Naive thymus-derived CD4-positive, alpha-beta T cell (primary cell): ENCODE measurements at regions not wholly inside any gene's neighbourhood (a gene's known extent, or its start where the extent isn't known, plus 50 kb on each side); places are given as distances from the start of the nearest gene placed in this dataset.

ENCODE experiments used
- ATAC-seq: fragments of 150-1000 bp; cut with Tn5 transposase; 2 replicates; pipeline ENCODE4 v1.10.0; 2021; ENCODE audit warnings: mild to moderate bottlenecking, moderate library complexity
- CTCF ChIA-PET: fragments of 350-600 bp; sonication (Branson Sonifier 250); formaldehyde crosslinking; loops from one replicate; lab custom pipeline; 2021; ENCODE audit warnings: antibody characterized with exemption; lab: Charles Lee
- POLR2A ChIA-PET: fragments of 350-600 bp; sonication (Branson Sonifier 250); formaldehyde crosslinking; loops from one replicate; lab custom pipeline; 2021; ENCODE audit warnings: antibody characterized with exemption, inconsistent platforms; lab: Charles Lee
- DNase-seq, 9 donors: peaks; one replicate each; pipeline versions ENCODE4 v3.0.0 to v3.0.0-alpha.2; 2020 to 2022; ENCODE audit warnings: mixed read lengths in 1 of 9
- H3K27ac ChIP-seq: one replicate; pipeline ENCODE4 v1.7.0; 2013; ENCODE audit warnings: mild to moderate bottlenecking, low read depth, low read length, moderate library complexity
- H3K27me3 ChIP-seq, 2 donors: one replicate each; pipeline ENCODE4 v1.7.0; 2013; ENCODE audit warnings: low read length in 2 of 2, mild to moderate bottlenecking in 2 of 2, moderate library complexity in 2 of 2; ENCODE audit not compliant: control insufficient read depth in 2 of 2, insufficient read depth in 2 of 2
- H3K36me3 ChIP-seq, 3 experiments: 1 replicate in 2 of 3; 2 replicates in 1 of 3; pipeline ENCODE4 v1.7.0; 2013; ENCODE audit warnings: low read length in 3 of 3, mild to moderate bottlenecking in 3 of 3, moderate library complexity in 1 of 3; ENCODE audit not compliant: insufficient read depth in 3 of 3, control insufficient read depth in 2 of 3
- H3K4me1 ChIP-seq, 2 donors: one replicate each; pipeline ENCODE4 v1.7.0; 2013; ENCODE audit warnings: low read length in 2 of 2, mild to moderate bottlenecking in 2 of 2, moderate library complexity in 1 of 2; ENCODE audit not compliant: control insufficient read depth in 2 of 2, insufficient read depth in 2 of 2
- H3K4me3 ChIP-seq: 2 replicates; pipeline ENCODE4 v1.7.0; 2013; ENCODE audit warnings: mild to moderate bottlenecking, low read length
- H3K9me3 ChIP-seq, 3 experiments: 1 replicate in 2 of 3; 2 replicates in 1 of 3; pipeline ENCODE4 v1.7.0; 2013; ENCODE audit warnings: low read length in 3 of 3; ENCODE audit not compliant: control insufficient read depth in 2 of 3
- H3K27ac Mint-ChIP-seq, 9 donors: one replicate each; pipeline ENCODE4 v1.8.0; 2020 to 2022; ENCODE audit warnings: mixed read lengths in 9 of 9, mild to moderate bottlenecking in 8 of 9, moderate library complexity in 5 of 9, inconsistent platforms in 2 of 9
- H3K27me3 Mint-ChIP-seq, 5 donors: one replicate each; pipeline ENCODE4 v1.8.0; 2021 to 2022; ENCODE audit warnings: mixed read lengths in 5 of 5, mild to moderate bottlenecking in 1 of 5
- H3K36me3 Mint-ChIP-seq, 5 donors: one replicate each; pipeline ENCODE4 v1.8.0; 2020 to 2022; ENCODE audit warnings: mixed read lengths in 5 of 5, mild to moderate bottlenecking in 3 of 5, inconsistent platforms in 1 of 5
- H3K4me1 Mint-ChIP-seq, 7 donors: one replicate each; pipeline ENCODE4 v1.8.0; 2020 to 2022; ENCODE audit warnings: mixed read lengths in 7 of 7, mild to moderate bottlenecking in 3 of 7, inconsistent platforms in 1 of 7
- H3K4me3 Mint-ChIP-seq, 10 donors: one replicate each; pipeline ENCODE4 v1.8.0; 2020 to 2022; ENCODE audit warnings: mild to moderate bottlenecking in 10 of 10, mixed read lengths in 10 of 10, moderate library complexity in 6 of 10, inconsistent platforms in 2 of 10
- H3K9me3 Mint-ChIP-seq, 11 donors: one replicate each; pipeline ENCODE4 v1.8.0; 2020 to 2022; ENCODE audit warnings: mixed read lengths in 11 of 11, mild to moderate bottlenecking in 4 of 11, inconsistent platforms in 1 of 11, moderate library complexity in 1 of 11
- intact Hi-C, 2 donors: fragments of 100-400 bp; cut with micrococcal nuclease; formaldehyde crosslinking; loops; one replicate each; pipeline ENCODE4 v1.15.1; 2023

DNA sequence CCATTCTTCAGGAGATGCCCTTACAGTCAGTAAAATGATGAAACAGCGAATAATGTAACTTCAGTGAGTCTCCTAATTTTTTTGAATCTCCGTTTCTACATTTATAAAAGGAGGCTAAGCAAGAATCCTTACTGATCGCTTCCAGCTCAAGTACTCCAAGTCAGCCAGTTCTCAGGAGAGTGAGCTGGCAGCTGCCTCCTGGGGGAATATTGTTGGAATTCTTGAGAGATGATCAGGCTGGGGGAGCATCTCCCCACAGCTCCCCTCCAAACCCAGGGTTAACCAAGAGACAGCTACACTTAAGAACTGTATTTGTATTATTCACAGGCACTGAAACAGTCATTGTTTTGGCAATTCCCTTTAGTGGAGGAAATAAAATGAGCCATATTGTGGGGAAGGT lies 89.1 kb upstream of the PCSK2 start:
- intact Hi-C loops: no loop called here
- Histone ChIP-seq H3K27me3 (no peaks in the 10 kb centered on the region), H3K4me3 (no peak overlapping the region), H3K4me1 (no peaks in the 10 kb centered on the region), H3K27ac (no peak overlapping the region), H3K9me3 (peaks cover 0 to 3% (median 0%) of the 10 kb centered on the region in 3 experiments), H3K36me3 (no peaks in the 10 kb centered on the region)
- H3K36me3 Mint-ChIP-seq: no peaks in the 10 kb centered on the region
- H3K4me3 Mint-ChIP-seq: no peak overlapping the region
- peaks cover 0 to 8% (median 4%) of the 10 kb centered on the region in 11 donors for H3K9me3 Mint-ChIP-seq
- no peak overlapping the region for H3K27ac Mint-ChIP-seq
- ChIA-PET CTCF (no interaction called here), POLR2A (no interaction called here)
- peaks cover 0 to 4% (median 0%) of the 10 kb centered on the region in 5 donors for H3K27me3 Mint-ChIP-seq
- DNase-seq (no peak), ATAC-seq (no peak)
- H3K4me1 Mint-ChIP-seq: no peaks in the 10 kb centered on the region

DNA sequence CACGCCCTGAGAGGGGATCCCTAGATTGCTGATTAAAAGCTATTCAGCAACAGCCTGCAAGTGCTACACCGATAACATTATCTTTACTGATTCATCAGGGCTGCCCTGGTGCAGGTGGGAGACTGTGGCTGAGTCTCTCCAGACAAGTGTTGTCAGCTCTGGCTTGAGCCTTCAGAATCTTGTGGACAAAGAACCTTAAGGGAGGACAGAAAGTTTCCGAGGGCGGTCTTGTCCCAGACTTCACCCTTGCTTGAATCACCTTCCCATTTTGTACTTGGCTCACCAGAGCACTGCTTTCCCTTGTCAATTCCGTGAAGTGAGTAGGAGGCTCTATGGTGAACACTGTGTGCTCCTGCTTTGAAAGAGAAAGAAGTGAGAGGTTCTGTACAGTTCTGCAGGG lies 88.6 kb upstream of the PCSK2 start:
- Mint-ChIP-seq H3K36me3 (no peaks in the 10 kb centered on the region), H3K9me3 (peaks cover 0 to 8% (median 4%) of the 10 kb centered on the region in 11 donors), H3K4me3 (no peak overlapping the region), H3K27ac (no peak overlapping the region), H3K27me3 (peaks cover 0 to 4% (median 0%) of the 10 kb centered on the region in 5 donors), H3K4me1 (no peaks in the 10 kb centered on the region)
- Histone ChIP-seq H3K27ac (no peak overlapping the region), H3K27me3 (no peaks in the 10 kb centered on the region), H3K36me3 (no peaks in the 10 kb centered on the region), H3K4me3 (no peak overlapping the region), H3K9me3 (peaks cover 0 to 3% (median 0%) of the 10 kb centered on the region in 3 experiments), H3K4me1 (no peaks in the 10 kb centered on the region)
- no peak for DNase-seq
- intact Hi-C loops: no loop called here
- ATAC-seq: no peak
- ChIA-PET POLR2A (no interaction called here), CTCF (no interaction called here)

DNA sequence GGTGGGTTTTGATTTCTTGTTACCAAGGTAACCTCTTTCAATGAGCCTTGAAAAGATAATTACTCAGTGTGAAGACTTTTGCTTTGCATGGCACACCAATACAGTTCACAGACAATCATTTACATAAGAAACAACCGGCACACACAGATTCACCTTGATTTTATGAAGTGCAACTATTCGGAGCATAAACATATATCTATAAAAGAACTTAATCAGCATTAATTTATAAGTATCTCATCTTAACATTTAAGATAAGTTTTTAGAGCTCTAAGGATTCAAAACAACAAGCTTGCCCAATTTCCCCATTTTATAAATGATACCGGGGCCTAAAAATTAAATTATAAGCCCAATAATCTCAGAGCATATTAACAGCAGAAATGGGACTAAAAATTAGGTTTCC lies 85.9 kb upstream of the PCSK2 start:
- no peak for DNase-seq
- H3K27ac Mint-ChIP-seq: no peak overlapping the region
- H3K4me3 Mint-ChIP-seq: no peak overlapping the region
- POLR2A ChIA-PET: no interaction called here
- H3K4me1 ChIP-seq: no peaks in the 10 kb centered on the region
- H3K36me3 ChIP-seq: no peaks in the 10 kb centered on the region
- H3K27ac ChIP-seq: no peak overlapping the region
- no peaks in the 10 kb centered on the region for H3K27me3 ChIP-seq
- H3K4me1 Mint-ChIP-seq: no peaks in the 10 kb centered on the region
- peaks cover 0 to 12% (median 4%) of the 10 kb centered on the region in 11 donors for H3K9me3 Mint-ChIP-seq
- CTCF ChIA-PET: no interaction called here
- H3K9me3 ChIP-seq: no peaks in the 10 kb centered on the region
- no peak for ATAC-seq
- H3K4me3 ChIP-seq: no peak overlapping the region
- no peaks in the 10 kb centered on the region for H3K36me3 Mint-ChIP-seq
- H3K27me3 Mint-ChIP-seq: peaks cover 0 to 4% (median 0%) of the 10 kb centered on the region in 5 donors
- intact Hi-C loops: no loop called here

DNA sequence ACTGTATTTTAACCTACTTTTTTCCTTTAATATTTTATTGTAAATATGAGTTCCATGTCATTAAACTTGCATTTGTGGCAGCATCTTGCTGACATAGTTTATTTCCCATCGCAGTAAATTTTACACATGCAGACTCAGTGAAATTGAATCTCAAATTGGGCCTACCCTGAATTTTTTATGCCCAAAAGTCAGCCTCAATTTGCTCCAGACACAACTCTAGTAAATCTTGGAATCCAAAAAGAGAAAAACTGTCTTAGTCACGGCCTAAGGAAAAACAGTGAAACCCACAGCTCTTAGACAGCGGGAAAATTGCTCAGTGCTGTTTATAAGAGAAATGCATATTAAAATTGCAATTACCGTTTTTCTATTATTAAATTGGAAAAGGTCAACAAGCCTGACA lies 85.3 kb upstream of the PCSK2 start:
- Histone ChIP-seq H3K27ac (no peak overlapping the region), H3K27me3 (no peaks in the 10 kb centered on the region), H3K4me3 (no peak overlapping the region), H3K4me1 (no peaks in the 10 kb centered on the region), H3K9me3 (no peaks in the 10 kb centered on the region), H3K36me3 (no peaks in the 10 kb centered on the region)
- Mint-ChIP-seq H3K4me1 (no peaks in the 10 kb centered on the region), H3K27ac (no peak overlapping the region), H3K4me3 (no peak overlapping the region), H3K9me3 (peaks cover 0 to 12% (median 4%) of the 10 kb centered on the region in 11 donors), H3K27me3 (peaks cover 0 to 4% (median 0%) of the 10 kb centered on the region in 5 donors), H3K36me3 (no peaks in the 10 kb centered on the region)
- intact Hi-C loops: no loop called here
- no peak for DNase-seq
- ChIA-PET CTCF (no interaction called here), POLR2A (no interaction called here)
- no peak for ATAC-seq

DNA sequence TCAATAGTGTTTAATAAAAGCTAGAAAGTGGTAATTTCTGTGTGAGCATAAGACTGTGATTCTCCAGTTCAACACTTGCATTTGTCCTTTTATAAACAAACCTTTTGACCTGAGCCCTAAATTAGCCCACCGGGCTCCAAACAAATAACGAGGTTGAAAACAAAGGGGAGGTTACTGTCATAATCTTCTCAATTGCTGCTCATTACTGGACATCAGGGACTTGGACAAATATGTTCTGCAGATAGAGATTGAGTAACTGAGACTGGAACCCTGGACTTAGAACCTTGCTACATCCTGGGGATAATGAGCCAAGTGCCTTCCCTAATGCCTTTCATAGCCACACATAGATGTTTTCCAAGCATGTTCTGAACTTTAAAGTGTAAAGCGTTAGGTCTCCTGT lies 84.2 kb upstream of the PCSK2 start:
- Histone ChIP-seq H3K9me3 (no peaks in the 10 kb centered on the region), H3K4me3 (no peak overlapping the region), H3K27ac (no peak overlapping the region), H3K36me3 (no peaks in the 10 kb centered on the region), H3K27me3 (no peaks in the 10 kb centered on the region), H3K4me1 (no peaks in the 10 kb centered on the region)
- no peaks in the 10 kb centered on the region for H3K4me1 Mint-ChIP-seq
- POLR2A ChIA-PET: no interaction called here
- no peaks in the 10 kb centered on the region for H3K36me3 Mint-ChIP-seq
- intact Hi-C loops: no loop called here
- H3K4me3 Mint-ChIP-seq: no peak overlapping the region
- DNase-seq (no peak), ATAC-seq (no peak)
- H3K27ac Mint-ChIP-seq: no peak overlapping the region
- H3K27me3 Mint-ChIP-seq: no peaks in the 10 kb centered on the region
- peaks cover 0 to 7% (median 2%) of the 10 kb centered on the region in 11 donors for H3K9me3 Mint-ChIP-seq
- CTCF ChIA-PET: no interaction called here

DNA sequence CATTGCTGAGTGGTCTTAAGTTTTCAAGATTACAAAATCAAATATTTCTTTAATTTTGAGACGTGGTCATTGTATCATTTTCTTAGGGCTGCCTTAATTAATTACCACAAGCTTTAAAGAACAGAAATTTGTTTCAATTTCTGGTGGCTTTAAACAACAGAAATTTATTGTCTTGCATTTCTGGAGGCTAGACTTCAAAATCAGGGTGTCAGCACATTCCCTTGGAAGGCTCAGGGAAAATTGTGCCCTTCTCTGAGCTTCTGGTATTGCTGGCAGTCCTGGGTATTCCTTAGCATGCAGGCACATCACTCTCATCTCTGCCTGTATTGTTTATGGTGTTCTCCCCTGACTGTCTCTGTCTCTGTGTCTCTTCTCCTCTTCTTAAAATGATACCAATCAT lies 76.0 kb upstream of the PCSK2 start:
- Mint-ChIP-seq H3K9me3 (peaks cover 0 to 15% (median 5%) of the 10 kb centered on the region in 11 donors), H3K36me3 (no peaks in the 10 kb centered on the region), H3K27me3 (no peaks in the 10 kb centered on the region), H3K4me1 (no peaks in the 10 kb centered on the region), H3K27ac (no peak overlapping the region), H3K4me3 (no peak overlapping the region)
- no peaks in the 10 kb centered on the region for H3K4me1 ChIP-seq
- ATAC-seq (no peak), DNase-seq (no peak)
- no peaks in the 10 kb centered on the region for H3K27me3 ChIP-seq
- intact Hi-C loops: no loop called here
- H3K27ac ChIP-seq: no peak overlapping the region
- no peaks in the 10 kb centered on the region for H3K9me3 ChIP-seq
- H3K36me3 ChIP-seq: no peaks in the 10 kb centered on the region
- ChIA-PET POLR2A (no interaction called here), CTCF (no interaction called here)
- no peak overlapping the region for H3K4me3 ChIP-seq

DNA sequence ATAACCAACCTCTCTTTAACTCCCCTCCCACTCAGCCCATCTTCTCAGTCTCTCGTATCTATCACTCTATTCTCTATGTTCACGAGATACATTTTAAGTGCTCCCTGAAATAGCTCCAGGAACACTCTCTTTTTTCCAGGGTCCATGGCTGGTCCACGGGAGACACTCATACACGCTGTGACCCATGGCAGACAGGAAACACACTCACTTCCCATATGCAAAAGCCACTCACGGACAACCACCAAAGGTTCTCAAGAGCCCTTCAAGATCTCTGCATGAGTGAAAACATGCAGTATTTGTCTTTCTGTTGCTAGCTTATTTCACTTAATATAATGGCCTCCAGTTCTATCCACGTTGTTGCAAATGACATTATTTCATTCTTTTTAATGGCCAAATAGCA lies 71.4 kb upstream of the PCSK2 start:
- Mint-ChIP-seq H3K36me3 (no peaks in the 10 kb centered on the region), H3K4me1 (no peaks in the 10 kb centered on the region), H3K9me3 (peaks cover 0 to 20% (median 4%) of the 10 kb centered on the region in 11 donors), H3K27ac (no peak overlapping the region), H3K27me3 (no peaks in the 10 kb centered on the region), H3K4me3 (no peak overlapping the region)
- intact Hi-C loops: no loop called here
- Histone ChIP-seq H3K27ac (no peak overlapping the region), H3K27me3 (no peaks in the 10 kb centered on the region), H3K9me3 (no peaks in the 10 kb centered on the region), H3K4me3 (no peak overlapping the region), H3K36me3 (no peaks in the 10 kb centered on the region), H3K4me1 (no peaks in the 10 kb centered on the region)
- ATAC-seq (no peak), DNase-seq (no peak)
- CTCF ChIA-PET: no interaction called here
- POLR2A ChIA-PET: no interaction called here
